ENCODE measurements at regions not wholly inside any gene's neighbourhood (a gene's known extent, or its start where the extent isn't known, plus 50 kb on each side); places are given as distances from the start of the nearest gene placed in this dataset.

GRCh38 chr11:95327273-95327948 lies 96.4 kb upstream of the SESN3 start:
- TF ChIP-seq SPI1 (IDR thresholded peaks at IDR 0.05; ENCODE audit: low read depth, low read length) (no peak), POU2F2 (IDR thresholded peaks at IDR 0.05; ENCODE audit: low read depth, low read length) (no peak), POLR2A (IDR thresholded peaks at IDR 0.05; ENCODE audit: low read depth, low read length) (no peak), POLR2AphosphoS5 (IDR thresholded peaks at IDR 0.05; ENCODE audit: low read depth, low read length) (no peak), TAF1 (IDR thresholded peaks at IDR 0.05; ENCODE audit: low read depth, low read length) (no peak), PAX5 (IDR thresholded peaks at IDR 0.05; ENCODE audit: insufficient read depth, low read length, severe bottlenecking) (no peak)
- FAIRE-seq (no peak), DNase-seq (ENCODE audit: insufficient read length, low spot score) (no peak)

GRCh38 chr11:95325777-95326258 lies 94.8 kb upstream of the SESN3 start:
- no peak for DNase-seq (ENCODE audit: insufficient read length, low spot score)
- TF ChIP-seq POU2F2 (IDR thresholded peaks at IDR 0.05; ENCODE audit: low read depth, low read length): no peak
- TF ChIP-seq SPI1 (IDR thresholded peaks at IDR 0.05; ENCODE audit: low read depth, low read length): no peak
- TF ChIP-seq POLR2A (IDR thresholded peaks at IDR 0.05; ENCODE audit: low read depth, low read length): no peak
- no peak for TF ChIP-seq POLR2AphosphoS5 (IDR thresholded peaks at IDR 0.05; ENCODE audit: low read depth, low read length)
- no peak for TF ChIP-seq PAX5 (IDR thresholded peaks at IDR 0.05; ENCODE audit: insufficient read depth, low read length, severe bottlenecking)
- TF ChIP-seq TAF1 (IDR thresholded peaks at IDR 0.05; ENCODE audit: low read depth, low read length): no peak
- no peak for FAIRE-seq

DNA sequence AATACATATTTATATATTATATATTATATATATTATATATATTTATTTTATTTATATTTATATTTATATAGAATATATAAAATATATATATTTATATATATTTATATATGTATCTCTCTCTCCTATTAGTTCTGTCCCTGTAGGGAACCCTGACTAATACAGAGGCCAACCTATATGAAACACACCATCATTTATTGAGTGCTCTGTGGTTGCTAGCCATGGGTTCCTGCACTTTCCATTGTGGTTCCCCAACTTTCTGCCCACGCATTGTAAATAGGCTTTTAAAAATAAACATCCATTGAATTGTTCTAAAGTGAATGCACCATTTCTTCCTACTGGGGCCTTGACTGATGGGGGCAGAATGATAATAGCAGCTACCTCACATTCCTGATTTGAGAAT lies 93.8 kb upstream of the SESN3 start:
- no peak for TF ChIP-seq PAX5 (IDR thresholded peaks at IDR 0.05; ENCODE audit: insufficient read depth, low read length, severe bottlenecking)
- TF ChIP-seq TAF1 (IDR thresholded peaks at IDR 0.05; ENCODE audit: low read depth, low read length): no peak
- TF ChIP-seq POU2F2 (IDR thresholded peaks at IDR 0.05; ENCODE audit: low read depth, low read length): no peak
- no peak for TF ChIP-seq POLR2A (IDR thresholded peaks at IDR 0.05; ENCODE audit: low read depth, low read length)
- TF ChIP-seq SPI1 (IDR thresholded peaks at IDR 0.05; ENCODE audit: low read depth, low read length): no peak
- TF ChIP-seq POLR2AphosphoS5 (IDR thresholded peaks at IDR 0.05; ENCODE audit: low read depth, low read length): no peak
- FAIRE-seq: no peak
- DNase-seq (ENCODE audit: insufficient read length, low spot score): no peak

GRCh38 chr11:95322539-95322938 lies 91.5 kb upstream of the SESN3 start:
- no peak for DNase-seq (ENCODE audit: insufficient read length, low spot score)
- FAIRE-seq: no peak
- TF ChIP-seq TAF1 (IDR thresholded peaks at IDR 0.05; ENCODE audit: low read depth, low read length) (no peak), POU2F2 (IDR thresholded peaks at IDR 0.05; ENCODE audit: low read depth, low read length) (no peak), POLR2AphosphoS5 (IDR thresholded peaks at IDR 0.05; ENCODE audit: low read depth, low read length) (no peak), SPI1 (IDR thresholded peaks at IDR 0.05; ENCODE audit: low read depth, low read length) (no peak), POLR2A (IDR thresholded peaks at IDR 0.05; ENCODE audit: low read depth, low read length) (no peak), PAX5 (IDR thresholded peaks at IDR 0.05; ENCODE audit: insufficient read depth, low read length, severe bottlenecking) (no peak)

DNA sequence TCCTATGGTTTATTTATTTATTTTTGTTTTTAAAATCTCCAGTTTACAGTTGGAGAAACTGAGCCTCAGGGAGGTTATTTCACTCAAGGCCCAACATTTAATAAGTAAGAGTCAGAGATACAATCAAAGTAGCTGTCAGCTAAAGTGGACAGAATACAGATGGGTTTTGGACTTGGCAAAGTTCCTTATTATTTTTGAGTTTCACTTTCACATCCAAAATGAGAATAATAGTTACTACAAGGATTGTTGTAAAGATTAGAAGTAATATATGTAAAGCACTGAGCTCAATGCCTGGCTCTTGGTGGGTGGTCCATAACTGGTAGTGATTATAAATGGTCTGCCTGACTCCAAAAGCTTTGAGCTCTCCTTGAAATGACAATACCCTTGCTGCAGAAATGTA lies 87.5 kb upstream of the SESN3 start:
- DNase-seq (ENCODE audit: insufficient read length, low spot score) (no peak), FAIRE-seq (no peak)
- TF ChIP-seq POLR2AphosphoS5 (IDR thresholded peaks at IDR 0.05; ENCODE audit: low read depth, low read length) (no peak), SPI1 (IDR thresholded peaks at IDR 0.05; ENCODE audit: low read depth, low read length) (no peak)

DNA sequence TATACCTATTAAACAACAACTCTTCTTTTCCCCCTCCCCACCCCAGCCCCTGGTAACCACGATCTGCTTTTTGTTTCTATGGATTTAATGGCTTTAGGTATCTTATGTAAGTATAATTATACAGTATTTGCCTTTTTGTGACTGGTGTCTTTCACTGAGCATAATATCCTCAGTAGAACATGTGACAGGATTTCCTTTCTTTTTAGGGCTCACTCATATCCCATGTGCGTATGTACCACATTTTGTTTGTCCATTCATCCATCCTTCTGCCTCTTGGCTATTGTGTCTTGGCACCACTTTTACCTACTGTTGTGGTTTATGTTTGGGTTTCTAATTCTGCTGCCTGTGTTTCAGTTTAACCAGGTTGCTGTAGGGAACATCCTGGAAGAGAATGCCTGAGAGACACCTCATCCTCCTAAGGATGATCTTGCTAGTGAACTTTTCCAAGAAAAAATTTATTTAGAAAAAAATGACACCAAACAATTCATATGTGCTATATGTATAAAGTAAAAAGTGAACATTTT lies 77.6 kb upstream of the SESN3 start:
- no peak for FAIRE-seq
- no peak for DNase-seq (ENCODE audit: insufficient read length, low spot score)
- TF ChIP-seq SPI1 (IDR thresholded peaks at IDR 0.05; ENCODE audit: low read depth, low read length): no peak

- no peak for DNase-seq (ENCODE audit: insufficient read length, low spot score)
- FAIRE-seq: no peak
- TF ChIP-seq POLR2A (IDR thresholded peaks at IDR 0.05; ENCODE audit: low read depth, low read length) (no peak), SPI1 (IDR thresholded peaks at IDR 0.05; ENCODE audit: low read depth, low read length) (no peak), PAX5 (IDR thresholded peaks at IDR 0.05; ENCODE audit: insufficient read depth, low read length, severe bottlenecking) (no peak), POU2F2 (IDR thresholded peaks at IDR 0.05; ENCODE audit: low read depth, low read length) (no peak), POLR2AphosphoS5 (IDR thresholded peaks at IDR 0.05; ENCODE audit: low read depth, low read length) (no peak), TAF1 (IDR thresholded peaks at IDR 0.05; ENCODE audit: low read depth, low read length) (no peak)
Measured at GRCh38 chr11:95307286-95307685, 76.3 kb upstream of the SESN3 start.

GRCh38 chr11:95306801-95307200 lies 75.8 kb upstream of the SESN3 start:
- FAIRE-seq (no peak), DNase-seq (ENCODE audit: insufficient read length, low spot score) (no peak)
- TF ChIP-seq TAF1 (IDR thresholded peaks at IDR 0.05; ENCODE audit: low read depth, low read length): no peak

- no peak for DNase-seq (ENCODE audit: insufficient read length, low spot score)
- no peak for TF ChIP-seq POLR2A (IDR thresholded peaks at IDR 0.05; ENCODE audit: low read depth, low read length)
- TF ChIP-seq TAF1 (IDR thresholded peaks at IDR 0.05; ENCODE audit: low read depth, low read length): no peak
- TF ChIP-seq PAX5 (IDR thresholded peaks at IDR 0.05; ENCODE audit: insufficient read depth, low read length, severe bottlenecking): no peak
- TF ChIP-seq POLR2AphosphoS5 (IDR thresholded peaks at IDR 0.05; ENCODE audit: low read depth, low read length): no peak
- no peak for TF ChIP-seq POU2F2 (IDR thresholded peaks at IDR 0.05; ENCODE audit: low read depth, low read length)
- no peak for TF ChIP-seq SPI1 (IDR thresholded peaks at IDR 0.05; ENCODE audit: low read depth, low read length)
- no peak for FAIRE-seq
Measured at GRCh38 chr11:95306123-95306522, 75.1 kb upstream of the SESN3 start.

- TF ChIP-seq POLR2A (IDR thresholded peaks at IDR 0.05; ENCODE audit: low read depth, low read length) (no peak), SPI1 (IDR thresholded peaks at IDR 0.05; ENCODE audit: low read depth, low read length) (no peak), TAF1 (IDR thresholded peaks at IDR 0.05; ENCODE audit: low read depth, low read length) (no peak), POLR2AphosphoS5 (IDR thresholded peaks at IDR 0.05; ENCODE audit: low read depth, low read length) (no peak), POU2F2 (IDR thresholded peaks at IDR 0.05; ENCODE audit: low read depth, low read length) (no peak), PAX5 (IDR thresholded peaks at IDR 0.05; ENCODE audit: insufficient read depth, low read length, severe bottlenecking) (no peak)
- DNase-seq (ENCODE audit: insufficient read length, low spot score) (no peak), FAIRE-seq (no peak)
Measured at GRCh38 chr11:95305705-95306104, 74.7 kb upstream of the SESN3 start.

Measured in GM12891 (cell line).